H1 (cell line): ENCODE measurements at regions not wholly inside any gene's neighbourhood (a gene's known extent, or its start where the extent isn't known, plus 50 kb on each side); places are given as distances from the start of the nearest gene placed in this dataset.

Experiments used
- CTCF ChIA-PET: fragments of 300-600 bp; sonication (Branson Sonifier 250); formaldehyde crosslinking; loops from one replicate; lab custom pipeline; 2021; ENCODE audit not compliant: partially characterized antibody; lab: Charles Lee
- POLR2A ChIA-PET: fragments of 300-600 bp; sonication (Branson Sonifier 250); formaldehyde crosslinking; loops from one replicate; lab custom pipeline; 2021; ENCODE audit warnings: inconsistent platforms; ENCODE audit not compliant: partially characterized antibody; lab: Charles Lee
- DNase-seq, 2 experiments: peaks; one replicate each; pipeline versions ENCODE4 v3.0.0 to v3.0.0-alpha.2; 2010 to 2022; ENCODE audit warnings: low spot score in 2 of 2, low read depth in 1 of 2, mixed read lengths in 1 of 2
- FAIRE-seq: peaks from 2 replicates; lab custom pipeline; 2011; peaks lifted over from hg19 to GRCh38; lab: Jason Lieb, UNC
- H2AFZ ChIP-seq: 2 replicates; pipeline ENCODE4 v1.8.1; 2012; ENCODE audit warnings: low read length, inconsistent platforms
- H2AK5ac ChIP-seq: 2 replicates; pipeline ENCODE4 v1.6.1; 2013; ENCODE audit warnings: low read depth, low read length
- H2BK120ac ChIP-seq: replicated peaks from 2 replicates; pipeline ENCODE3; 2013; ENCODE audit warnings: low read depth, low read length, inconsistent platforms
- H2BK12ac ChIP-seq: 2 replicates; pipeline ENCODE4 v1.6.1; 2013; ENCODE audit warnings: low read depth, low read length
- H2BK15ac ChIP-seq: 2 replicates; pipeline ENCODE4 v1.6.1; 2013; ENCODE audit warnings: low read length
- H2BK20ac ChIP-seq: 2 replicates; pipeline ENCODE4 v1.6.1; 2013; ENCODE audit warnings: low read length
- H2BK5ac ChIP-seq: 2 replicates; pipeline ENCODE4 v1.6.1; 2013; ENCODE audit warnings: low read depth, low read length
- H3K14ac ChIP-seq: 2 replicates; pipeline ENCODE4 v1.6.1; 2013; ENCODE audit warnings: inconsistent platforms; ENCODE audit not compliant: insufficient read length
- H3K18ac ChIP-seq: 2 replicates; pipeline ENCODE4 v1.6.1; 2013; ENCODE audit warnings: low read length; ENCODE audit errors: extremely low read depth
- H3K23ac ChIP-seq: 2 replicates; pipeline ENCODE4 v1.6.1; 2013; ENCODE audit warnings: inconsistent platforms; ENCODE audit not compliant: insufficient read length
- H3K23me2 ChIP-seq: 2 replicates; pipeline ENCODE4 v1.6.1; 2013; ENCODE audit warnings: low read depth, low read length
- H3K27ac ChIP-seq: 2 replicates; pipeline ENCODE4 v1.6.1; 2011; ENCODE audit warnings: low read depth, low read length, inconsistent platforms
- H3K27me3 ChIP-seq, 4 experiments: replicated peaks in 1 of 4; 1 replicate in 1 of 4; 2 replicates in 3 of 4; pipeline versions ENCODE4 v1.6.1 to v1.8.1; 2011 to 2013; ENCODE audit warnings: low read length in 3 of 4, mild to moderate bottlenecking in 3 of 4, inconsistent platforms in 2 of 4, mixed read lengths in 2 of 4, moderate library complexity in 1 of 4; ENCODE audit not compliant: control insufficient read depth in 3 of 4, insufficient read depth in 3 of 4; ENCODE audit errors: extremely low read depth in 1 of 4
- H3K36me3 ChIP-seq, 4 experiments: 2 replicates each; pipeline versions ENCODE4 v1.6.1 to v1.8.1; 2011 to 2013; ENCODE audit warnings: mild to moderate bottlenecking in 4 of 4, low read length in 3 of 4, moderate library complexity in 2 of 4, control low read depth in 1 of 4, inconsistent platforms in 1 of 4; ENCODE audit not compliant: insufficient read depth in 4 of 4, control insufficient read depth in 2 of 4
- H3K4ac ChIP-seq: replicated peaks from 2 replicates; pipeline ENCODE3; 2013; ENCODE audit warnings: low read length, low read depth, mixed read lengths, inconsistent platforms; ENCODE audit not compliant: insufficient read length
- H3K4me1 ChIP-seq, 4 experiments: replicated peaks in 1 of 4; 1 replicate in 1 of 4; 2 replicates in 3 of 4; pipeline versions ENCODE4 v1.6.1 to v1.8.1; 2011 to 2013; ENCODE audit warnings: low read length in 3 of 4, inconsistent platforms in 2 of 4, mixed read lengths in 1 of 4; ENCODE audit not compliant: insufficient read depth in 4 of 4, control insufficient read depth in 3 of 4
- H3K4me2 ChIP-seq, 2 experiments: 2 replicates each; pipeline versions ENCODE4 v1.6.1 to v1.8.1; 2011 to 2013; ENCODE audit warnings: low read depth in 2 of 2, low read length in 2 of 2, control low read depth in 1 of 2, inconsistent platforms in 1 of 2, mild to moderate bottlenecking in 1 of 2; ENCODE audit not compliant: insufficient read depth in 1 of 2
- H3K4me3 ChIP-seq, 4 experiments: fragments of 200-600, 300-600 bp in 1 of 4; sonication (generic), shearing (Covaris generic), sonication (Bioruptor Twin) in 1 of 4; 2 replicates each; pipeline versions ENCODE4 v1.5.1 to v1.8.1; 2011 to 2016; ENCODE audit warnings: low read length in 4 of 4, low read depth in 3 of 4, control low read depth in 2 of 4, inconsistent platforms in 2 of 4, mild to moderate bottlenecking in 2 of 4, mixed read lengths in 1 of 4, moderate library complexity in 1 of 4; ENCODE audit not compliant: insufficient read depth in 2 of 4; ENCODE audit errors: extremely low read depth in 1 of 4
- H3K56ac ChIP-seq: replicated peaks from 2 replicates; pipeline ENCODE3; 2013; ENCODE audit warnings: low read depth, mild to moderate bottlenecking, mixed read lengths, low read length, inconsistent platforms; ENCODE audit not compliant: insufficient read length
- H3K79me1 ChIP-seq: 2 replicates; pipeline ENCODE4 v1.6.1; 2013; ENCODE audit warnings: low read depth, low read length, control low read depth
- H3K79me2 ChIP-seq, 2 experiments: 2 replicates each; pipeline versions ENCODE4 v1.6.1 to v1.8.1; 2012 to 2013; ENCODE audit warnings: low read length in 2 of 2, mild to moderate bottlenecking in 2 of 2, inconsistent platforms in 1 of 2; ENCODE audit not compliant: insufficient read depth in 2 of 2, control insufficient read depth in 1 of 2
- H3K9ac ChIP-seq, 4 experiments: replicated peaks in 1 of 4; 1 replicate in 1 of 4; 2 replicates in 3 of 4; pipeline versions ENCODE4 v1.6.1 to v1.8.1; 2011 to 2013; ENCODE audit warnings: low read depth in 3 of 4, low read length in 3 of 4, control low read depth in 2 of 4, mild to moderate bottlenecking in 2 of 4, moderate library complexity in 2 of 4, inconsistent platforms in 1 of 4; ENCODE audit errors: extremely low read depth in 1 of 4
- H3K9me3 ChIP-seq, 2 experiments: 2 replicates each; pipeline versions ENCODE4 v1.6.1 to v1.8.1; 2012 to 2013; ENCODE audit warnings: mild to moderate bottlenecking in 2 of 2, moderate library complexity in 2 of 2, control low read depth in 1 of 2, inconsistent platforms in 1 of 2, low read depth in 1 of 2, low read length in 1 of 2, mixed read lengths in 1 of 2; ENCODE audit not compliant: insufficient read depth in 2 of 2
- H4K20me1 ChIP-seq, 2 experiments: replicated peaks in 1 of 2; 2 replicates each; pipeline versions ENCODE3 to v1.8.1; 2011 to 2013; ENCODE audit warnings: inconsistent platforms in 2 of 2, low read length in 2 of 2, mild to moderate bottlenecking in 1 of 2; ENCODE audit not compliant: insufficient read depth in 2 of 2, control insufficient read depth in 1 of 2
- H4K5ac ChIP-seq: 2 replicates; pipeline ENCODE4 v1.6.1; 2013; ENCODE audit warnings: low read length, low read depth, mixed read lengths, inconsistent platforms; ENCODE audit not compliant: insufficient read length
- H4K8ac ChIP-seq: 2 replicates; pipeline ENCODE4 v1.8.0; 2013; ENCODE audit warnings: mild to moderate bottlenecking, moderate library complexity, low read length, inconsistent platforms; ENCODE audit not compliant: insufficient read depth; ENCODE audit errors: extremely low read depth
- H4K91ac ChIP-seq: replicated peaks from 2 replicates; pipeline ENCODE3; 2013; ENCODE audit warnings: low read length, mixed read lengths, inconsistent platforms; ENCODE audit not compliant: insufficient read length
- CHD1 ChIP-seq: IDR thresholded peaks from 2 replicates; pipeline ENCODE4 v1.6.1; 2012; ENCODE audit warnings: low read depth, low read length, improper control_type of control experiment
- TCF12 ChIP-seq: IDR thresholded peaks from 2 replicates; pipeline ENCODE4 v1.6.1; 2011; ENCODE audit warnings: low read depth, mild to moderate bottlenecking, low read length
- TEAD4 ChIP-seq: IDR thresholded peaks from 2 replicates; pipeline ENCODE4 v1.6.1; 2012; ENCODE audit warnings: low read depth, low read length, inconsistent platforms, mixed read lengths
- WGBS, 2 experiments: shearing (Covaris generic) in 1 of 2; methylation state at CpG; one replicate each; pipeline versions ENCODE4 v1.1.6 to v1.1.7; 2013 to 2015; ENCODE audit warnings: low lambda C conversion rate in 2 of 2, mixed read lengths in 2 of 2, inconsistent platforms in 1 of 2, low coverage in 1 of 2, missing lambda C conversion rate in 1 of 2; ENCODE audit not compliant: insufficient replicate concordance in 2 of 2, insufficient coverage in 1 of 2, insufficient read length in 1 of 2; ENCODE audit errors: extremely low coverage in 1 of 2, missing lambda C conversion rate in 1 of 2; 5-methylcytosine and 5-hydroxymethylcytosine counted together

GRCh38 chr3:82088749-82089148 lies 327.3 kb upstream of the GBE1 start:
- H3K4me1 ChIP-seq: peaks cover 0 to 8% (median 6%) of the 10 kb centered on the region in 4 experiments; a peak in 4 of 7 replicates
- ChIA-PET POLR2A (no interaction called here), CTCF (no interaction called here)
- FAIRE-seq: no peak
- H3K9ac ChIP-seq: no peak overlapping the region
- H2BK20ac ChIP-seq: no peak overlapping the region
- H3K79me2 ChIP-seq: no peaks in the 10 kb centered on the region
- H2AK5ac ChIP-seq: no peak overlapping the region
- H3K18ac ChIP-seq: no peak overlapping the region
- no peak overlapping the region for H3K14ac ChIP-seq
- no peaks in the 10 kb centered on the region; a peak in 1 of 8 replicates for H3K36me3 ChIP-seq
- H3K4me3 ChIP-seq: no peak overlapping the region
- no peaks in the 10 kb centered on the region for H3K79me1 ChIP-seq
- no peak overlapping the region for H4K91ac ChIP-seq
- H4K20me1 ChIP-seq: no peaks in the 10 kb centered on the region
- H3K4me2 ChIP-seq: no peak overlapping the region
- no peak overlapping the region for H3K56ac ChIP-seq
- DNase-seq: no peak
- no peaks in the 10 kb centered on the region for H3K27me3 ChIP-seq
- H3K23ac ChIP-seq: no peak overlapping the region
- no peak overlapping the region for H2BK120ac ChIP-seq
- no peaks in the 10 kb centered on the region for H3K23me2 ChIP-seq
- 90% methylated on average over 3 of the region's 3 CpGs; no CpG with 5 or more reads in 1 of the 2 experiments for WGBS, 2 experiments
- no peak overlapping the region for H2BK12ac ChIP-seq
- H3K4ac ChIP-seq: no peak overlapping the region
- no peak overlapping the region for H2BK5ac ChIP-seq
- H2AFZ ChIP-seq: peak overlapping the region; percentile 73; the same call in 1 of the 2 replicates
- no peaks in the 10 kb centered on the region for H3K9me3 ChIP-seq
- no peak overlapping the region for H4K5ac ChIP-seq
- no peak overlapping the region for H2BK15ac ChIP-seq
- no peak overlapping the region for H3K27ac ChIP-seq
- H4K8ac ChIP-seq: no peak overlapping the region
- TF ChIP-seq TEAD4 (no peak), CHD1 (no peak), TCF12 (no peak)
